Spleen (tissue), 7 donors: ENCODE measurements at regions not wholly inside any gene's neighbourhood (a gene's known extent, or its start where the extent isn't known, plus 50 kb on each side); places are given as distances from the start of the nearest gene placed in this dataset.

Source experiments
- POLR2A ChIP-seq, 3 donors: fragments of 450-650 bp; IDR thresholded peaks; one replicate each; pipeline ENCODE4 v1.5.1; 2017; ENCODE audit warnings: antibody characterized with exemption in 3 of 3, mild to moderate bottlenecking in 1 of 3
- POLR2AphosphoS5 ChIP-seq, 3 donors: sonication (generic); formaldehyde crosslinking; IDR thresholded peaks; one replicate each; pipeline ENCODE4 v1.5.1; 2017; ENCODE audit warnings: antibody characterized with exemption in 3 of 3
- TF ChIP-seq, protein P1 (sequence below), 11 experiments: fragments of 200-600 bp in 7 of 11; fragments of 450-650 bp in 4 of 11; sonication (generic) in 4 of 11; IDR thresholded peaks in 8 of 11; conservative IDR thresholded peaks in 3 of 11; 1 replicate in 7 of 11; 2 replicates in 4 of 11; pipeline versions ENCODE4 v1.4.0 to v1.8.0; 2016 to 2021; ENCODE audit warnings: antibody characterized with exemption in 11 of 11, inconsistent platforms in 4 of 11, mild to moderate bottlenecking in 1 of 11
- donor health status: DM: no; HTN: no; CAD: no; lungs with moderate emphysema.
- donor health status: DM: no; HTN: no; CAD: no.
- donor health status: DM: no; HTN: no; CAD: no.

DNA sequence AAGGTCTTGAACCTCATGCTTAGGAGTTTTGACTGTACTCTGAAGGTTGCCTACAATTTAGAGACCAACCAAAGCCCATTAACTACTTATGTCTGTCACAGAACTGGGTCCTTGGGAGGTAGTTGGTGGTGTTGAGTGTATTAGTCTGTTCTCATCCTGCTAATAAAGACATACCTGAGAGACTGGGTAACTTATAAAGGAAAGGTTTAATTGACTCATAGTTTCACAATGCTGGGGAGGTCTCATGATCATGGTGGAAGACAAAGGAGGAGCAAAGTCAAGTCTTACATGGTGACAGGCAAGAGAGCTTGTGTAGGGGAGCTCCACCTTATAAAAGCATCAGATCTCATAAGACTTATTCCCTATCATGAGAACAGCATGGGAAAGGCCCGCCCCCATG is 319.6 kb upstream of the ZMIZ1 start:
- TF ChIP-seq, protein P1, sequence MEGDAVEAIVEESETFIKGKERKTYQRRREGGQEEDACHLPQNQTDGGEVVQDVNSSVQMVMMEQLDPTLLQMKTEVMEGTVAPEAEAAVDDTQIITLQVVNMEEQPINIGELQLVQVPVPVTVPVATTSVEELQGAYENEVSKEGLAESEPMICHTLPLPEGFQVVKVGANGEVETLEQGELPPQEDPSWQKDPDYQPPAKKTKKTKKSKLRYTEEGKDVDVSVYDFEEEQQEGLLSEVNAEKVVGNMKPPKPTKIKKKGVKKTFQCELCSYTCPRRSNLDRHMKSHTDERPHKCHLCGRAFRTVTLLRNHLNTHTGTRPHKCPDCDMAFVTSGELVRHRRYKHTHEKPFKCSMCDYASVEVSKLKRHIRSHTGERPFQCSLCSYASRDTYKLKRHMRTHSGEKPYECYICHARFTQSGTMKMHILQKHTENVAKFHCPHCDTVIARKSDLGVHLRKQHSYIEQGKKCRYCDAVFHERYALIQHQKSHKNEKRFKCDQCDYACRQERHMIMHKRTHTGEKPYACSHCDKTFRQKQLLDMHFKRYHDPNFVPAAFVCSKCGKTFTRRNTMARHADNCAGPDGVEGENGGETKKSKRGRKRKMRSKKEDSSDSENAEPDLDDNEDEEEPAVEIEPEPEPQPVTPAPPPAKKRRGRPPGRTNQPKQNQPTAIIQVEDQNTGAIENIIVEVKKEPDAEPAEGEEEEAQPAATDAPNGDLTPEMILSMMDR (IDR thresholded peaks at IDR 0.05 in 8 of 11, conservative IDR thresholded peaks at IDR 0.05 in 3 of 11), result no peak
- TF ChIP-seq POLR2A (IDR thresholded peaks at IDR 0.05) (no peak), POLR2AphosphoS5 (IDR thresholded peaks at IDR 0.05) (no peak)
